ENCODE measurements at regions not wholly inside any gene's neighbourhood (a gene's known extent, or its start where the extent isn't known, plus 50 kb on each side); places are given as distances from the start of the nearest gene placed in this dataset.

GRCh38 chr4:1475277-1476139, 69.3 kb upstream of the NKX1-1 start:
- Histone ChIP-seq H3K9me3 (ENCODE audit: control insufficient read depth in 1 of 2, insufficient read depth in 1 of 2, low read length in 2 of 2) (peaks cover 8 to 38% of the 10 kb centered on the region in 2 experiments), H3K27me3 (ENCODE audit: control insufficient read depth in 1 of 2, insufficient read depth in 2 of 2, low read length in 2 of 2) (peaks cover 9 to 21% of the 10 kb centered on the region in 2 experiments), H3K4me3 (ENCODE audit: low read length) (no peak overlapping the region), H3K4me1 (ENCODE audit: insufficient read depth, low read length) (no peaks in the 10 kb centered on the region), H3K27ac (ENCODE audit: low read depth in 1 of 2, low read length in 2 of 2) (no peak overlapping the region), H3K36me3 (ENCODE audit: insufficient read depth, low read length) (no peaks in the 10 kb centered on the region)
- Mint-ChIP-seq H3K27ac (no peak overlapping the region), H3K9me3 (no peaks in the 10 kb centered on the region), H3K27me3 (peaks cover 31% of the 10 kb centered on the region), H3K4me1 (ENCODE audit: low read depth) (no peaks in the 10 kb centered on the region), H3K4me3 (no peak overlapping the region), H3K36me3 (ENCODE audit: low read depth) (no peaks in the 10 kb centered on the region)
- ChIA-PET POLR2A (no interaction called here), CTCF (no interaction called here)
- intact Hi-C loops (cut with DNase I, micrococcal nuclease) = no loop called here
- TF ChIP-seq CTCF (IDR thresholded peaks at IDR 0.05) = no peak
- ATAC-seq (ENCODE audit: poor library complexity) = no peak
- no peak for DNase-seq

- H3K27me3 ChIP-seq (ENCODE audit: control insufficient read depth in 1 of 2, insufficient read depth in 2 of 2, low read length in 2 of 2) = peaks cover 14 to 21% of the 10 kb centered on the region in 2 experiments
- no peaks in the 10 kb centered on the region for H3K4me1 ChIP-seq (ENCODE audit: insufficient read depth, low read length)
- H3K9me3 ChIP-seq (ENCODE audit: control insufficient read depth in 1 of 2, insufficient read depth in 1 of 2, low read length in 2 of 2) = peaks cover 0 to 27% of the 10 kb centered on the region in 2 experiments
- TF ChIP-seq CTCF (IDR thresholded peaks at IDR 0.05) = no peak
- no peak for DNase-seq
- H3K36me3 Mint-ChIP-seq (ENCODE audit: low read depth) = no peaks in the 10 kb centered on the region
- no peak overlapping the region for H3K4me3 Mint-ChIP-seq
- no peak overlapping the region for H3K27ac Mint-ChIP-seq
- H3K27me3 Mint-ChIP-seq = peaks cover 35% of the 10 kb centered on the region
- no peaks in the 10 kb centered on the region for H3K9me3 Mint-ChIP-seq
- no peak overlapping the region for H3K27ac ChIP-seq (ENCODE audit: low read depth in 1 of 2, low read length in 2 of 2)
- no peaks in the 10 kb centered on the region for H3K4me1 Mint-ChIP-seq (ENCODE audit: low read depth)
- intact Hi-C loops (cut with DNase I, micrococcal nuclease) = loop anchor here in 1 of 2 experiments (5.0 kb wide), 1 partner anchor 628 kb away; no protein-coding TSS in a partner anchor
- no peak overlapping the region for H3K4me3 ChIP-seq (ENCODE audit: low read length)
- ChIA-PET CTCF (no interaction called here), POLR2A (no interaction called here)
- no peak for ATAC-seq (ENCODE audit: poor library complexity)
- H3K36me3 ChIP-seq (ENCODE audit: insufficient read depth, low read length) = no peaks in the 10 kb centered on the region
These were observed 68.2 kb upstream of the NKX1-1 start for GRCh38 chr4:1474126-1475090.

- ChIA-PET CTCF (no interaction called here), POLR2A (no interaction called here)
- H3K27me3 ChIP-seq (ENCODE audit: control insufficient read depth in 1 of 2, insufficient read depth in 2 of 2, low read length in 2 of 2) = peaks cover 14 to 21% of the 10 kb centered on the region in 2 experiments
- no peak overlapping the region for H3K27ac ChIP-seq (ENCODE audit: low read depth in 1 of 2, low read length in 2 of 2)
- DNase-seq (peak in 1 of 14 experiments; percentile 2), ATAC-seq (ENCODE audit: poor library complexity) (no peak)
- no peak overlapping the region for H3K4me3 ChIP-seq (ENCODE audit: low read length)
- H3K4me3 Mint-ChIP-seq = no peak overlapping the region
- no peaks in the 10 kb centered on the region for H3K36me3 ChIP-seq (ENCODE audit: insufficient read depth, low read length)
- no peaks in the 10 kb centered on the region for H3K4me1 ChIP-seq (ENCODE audit: insufficient read depth, low read length)
- peaks cover 0 to 27% of the 10 kb centered on the region in 2 experiments for H3K9me3 ChIP-seq (ENCODE audit: control insufficient read depth in 1 of 2, insufficient read depth in 1 of 2, low read length in 2 of 2)
- no peak for TF ChIP-seq CTCF (IDR thresholded peaks at IDR 0.05)
- H3K27me3 Mint-ChIP-seq = peaks cover 35% of the 10 kb centered on the region
- H3K36me3 Mint-ChIP-seq (ENCODE audit: low read depth) = no peaks in the 10 kb centered on the region
- no peaks in the 10 kb centered on the region for H3K9me3 Mint-ChIP-seq
- H3K4me1 Mint-ChIP-seq (ENCODE audit: low read depth) = no peaks in the 10 kb centered on the region
- intact Hi-C loops (cut with DNase I, micrococcal nuclease) = loop anchor here in 1 of 2 experiments (5.0 kb wide), 1 partner anchor 629 kb away; no protein-coding TSS in a partner anchor
- H3K27ac Mint-ChIP-seq = no peak overlapping the region
These were observed 67.5 kb upstream of the NKX1-1 start for GRCh38 chr4:1473718-1474117.

All from CD4-positive, alpha-beta T cell (primary cell).